ENCODE measurements at regions not wholly inside any gene's neighbourhood (a gene's known extent, or its start where the extent isn't known, plus 50 kb on each side); places are given as distances from the start of the nearest gene placed in this dataset.

- no peak overlapping the region for H3K4me3 ChIP-seq (ENCODE audit: low read depth, low read length)
- DNase-seq (ENCODE audit: low read depth), result no peak
- no peak for TF ChIP-seq CTCF (IDR thresholded peaks at IDR 0.05; ENCODE audit: insufficient read depth, low read depth, low read length, missing control alignments)
Measured at GRCh38 chr3:14590569-14590968, 50.4 kb upstream of the GRIP2 start.

GRCh38 chr3:14592390-14592789, 52.2 kb upstream of the GRIP2 start:
- H3K4me3 ChIP-seq (ENCODE audit: low read depth, low read length), result no peak overlapping the region
- DNase-seq (ENCODE audit: low read depth), result no peak
- TF ChIP-seq CTCF (IDR thresholded peaks at IDR 0.05; ENCODE audit: insufficient read depth, low read depth, low read length, missing control alignments), result no peak

DNA sequence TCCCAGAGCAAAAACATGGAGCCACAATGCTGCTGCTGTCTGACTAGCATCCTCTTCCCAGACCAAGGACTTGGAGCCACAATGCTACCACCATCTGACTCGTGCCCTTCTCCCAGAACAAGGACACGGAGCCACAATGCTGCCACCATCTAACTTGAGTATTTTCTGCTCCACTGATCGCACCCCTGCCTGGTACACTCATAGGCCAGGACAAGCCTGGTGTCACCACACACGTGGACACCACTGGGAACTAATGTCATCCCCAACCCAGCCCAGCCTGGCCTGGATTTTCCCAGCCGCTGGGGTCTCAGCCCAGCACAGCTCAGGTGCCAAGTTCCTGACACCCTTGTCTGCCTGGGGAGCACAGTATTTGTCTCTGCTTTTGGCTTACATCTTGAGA, 52.7 kb upstream of the GRIP2 start:
- no peak for TF ChIP-seq CTCF (IDR thresholded peaks at IDR 0.05; ENCODE audit: insufficient read depth, low read depth, low read length, missing control alignments)
- no peak overlapping the region for H3K4me3 ChIP-seq (ENCODE audit: low read depth, low read length)
- no peak for DNase-seq (ENCODE audit: low read depth)

DNA sequence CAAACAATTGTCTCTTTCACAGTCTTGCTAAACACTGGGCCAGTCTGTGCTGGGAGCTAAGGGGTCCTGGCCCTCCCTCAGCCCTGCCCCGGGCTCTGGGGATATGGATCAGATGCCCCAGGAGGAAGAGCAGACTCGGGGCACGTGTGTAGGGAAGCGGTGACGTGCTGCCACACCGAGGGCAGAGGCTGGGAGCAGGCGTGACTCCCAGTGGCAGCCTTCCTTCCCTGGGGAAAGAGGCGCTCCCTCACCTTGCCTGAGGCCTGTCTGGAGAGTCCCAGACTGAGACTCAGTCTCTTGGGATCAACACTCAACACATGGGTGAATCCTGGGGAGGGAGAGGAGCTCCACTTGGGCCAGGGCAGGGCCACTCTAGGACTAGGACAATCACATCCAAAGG, 54.1 kb upstream of the GRIP2 start:
- no peak for DNase-seq (ENCODE audit: low read depth)
- no peak overlapping the region for H3K4me3 ChIP-seq (ENCODE audit: low read depth, low read length)
- TF ChIP-seq CTCF (IDR thresholded peaks at IDR 0.05; ENCODE audit: insufficient read depth, low read depth, low read length, missing control alignments), result no peak

- TF ChIP-seq CTCF (IDR thresholded peaks at IDR 0.05; ENCODE audit: insufficient read depth, low read depth, low read length, missing control alignments), result no peak
- no peak overlapping the region for H3K4me3 ChIP-seq (ENCODE audit: low read depth, low read length)
- DNase-seq (ENCODE audit: low read depth), result no peak
Measured at GRCh38 chr3:14595561-14595960, 55.4 kb upstream of the GRIP2 start.

- H3K4me3 ChIP-seq (ENCODE audit: low read depth, low read length), result no peak overlapping the region
- TF ChIP-seq CTCF (IDR thresholded peaks at IDR 0.05; ENCODE audit: insufficient read depth, low read depth, low read length, missing control alignments), result no peak
- no peak for DNase-seq (ENCODE audit: low read depth)
Measured at GRCh38 chr3:14597266-14597665, 54.3 kb upstream of the CCDC174 start.

- peak; percentile 33 for DNase-seq (ENCODE audit: low read depth)
- H3K4me3 ChIP-seq (ENCODE audit: low read depth, low read length), result no peak overlapping the region
- TF ChIP-seq CTCF (IDR thresholded peaks at IDR 0.05; ENCODE audit: insufficient read depth, low read depth, low read length, missing control alignments), result no peak
Measured at GRCh38 chr3:14598143-14598569, 53.4 kb upstream of the CCDC174 start.

Data from GM12865 (cell line).